ENCODE measurements at regions not wholly inside any gene's neighbourhood (a gene's known extent, or its start where the extent isn't known, plus 50 kb on each side); places are given as distances from the start of the nearest gene placed in this dataset.

DNA sequence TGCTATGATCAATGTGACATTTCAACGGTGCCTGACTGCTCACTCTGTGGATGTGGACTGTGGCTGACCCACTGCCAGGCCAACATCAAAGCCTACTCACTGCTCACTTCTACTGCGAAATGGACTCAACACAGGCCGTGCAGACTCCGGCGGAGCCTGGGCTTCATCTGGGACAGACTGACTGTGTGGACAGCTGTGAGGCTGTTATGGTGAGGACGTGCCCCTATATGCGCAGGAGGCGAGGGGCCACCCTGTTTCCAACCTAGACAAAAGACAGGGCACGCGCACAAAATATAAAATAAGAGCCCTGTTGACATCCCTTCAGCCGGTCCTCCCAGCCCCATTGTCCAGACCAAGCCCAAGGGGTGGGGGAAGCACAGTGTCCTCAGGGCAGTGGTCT is 514.4 kb upstream of the RAB6C start:
- Histone ChIP-seq H3K36me3 (ENCODE audit: insufficient read depth) (no peaks in the 10 kb centered on the region), H3K27me3 (ENCODE audit: insufficient read depth, low read depth) (no peaks in the 10 kb centered on the region), H3K4me1 (ENCODE audit: low read depth, poor library complexity, severe bottlenecking) (no peaks in the 10 kb centered on the region), H3K4me3 (IDR thresholded peaks at IDR 0.05; ENCODE audit: insufficient read depth, low read depth, low read length) (no peak overlapping the region), H3K9ac (no peak overlapping the region), H4K20me1 (ENCODE audit: insufficient read depth) (no peaks in the 10 kb centered on the region), H2AFZ (ENCODE audit: low read depth) (no peak overlapping the region), H3K27ac (no peak overlapping the region), H3K4me2 (no peak overlapping the region), H3K79me2 (ENCODE audit: insufficient read depth, low read depth) (no peaks in the 10 kb centered on the region)
- TF ChIP-seq, protein P1, sequence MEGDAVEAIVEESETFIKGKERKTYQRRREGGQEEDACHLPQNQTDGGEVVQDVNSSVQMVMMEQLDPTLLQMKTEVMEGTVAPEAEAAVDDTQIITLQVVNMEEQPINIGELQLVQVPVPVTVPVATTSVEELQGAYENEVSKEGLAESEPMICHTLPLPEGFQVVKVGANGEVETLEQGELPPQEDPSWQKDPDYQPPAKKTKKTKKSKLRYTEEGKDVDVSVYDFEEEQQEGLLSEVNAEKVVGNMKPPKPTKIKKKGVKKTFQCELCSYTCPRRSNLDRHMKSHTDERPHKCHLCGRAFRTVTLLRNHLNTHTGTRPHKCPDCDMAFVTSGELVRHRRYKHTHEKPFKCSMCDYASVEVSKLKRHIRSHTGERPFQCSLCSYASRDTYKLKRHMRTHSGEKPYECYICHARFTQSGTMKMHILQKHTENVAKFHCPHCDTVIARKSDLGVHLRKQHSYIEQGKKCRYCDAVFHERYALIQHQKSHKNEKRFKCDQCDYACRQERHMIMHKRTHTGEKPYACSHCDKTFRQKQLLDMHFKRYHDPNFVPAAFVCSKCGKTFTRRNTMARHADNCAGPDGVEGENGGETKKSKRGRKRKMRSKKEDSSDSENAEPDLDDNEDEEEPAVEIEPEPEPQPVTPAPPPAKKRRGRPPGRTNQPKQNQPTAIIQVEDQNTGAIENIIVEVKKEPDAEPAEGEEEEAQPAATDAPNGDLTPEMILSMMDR (conservative IDR thresholded peaks at IDR 0.05; ENCODE audit: low read depth, low read length), result no peak

DNA sequence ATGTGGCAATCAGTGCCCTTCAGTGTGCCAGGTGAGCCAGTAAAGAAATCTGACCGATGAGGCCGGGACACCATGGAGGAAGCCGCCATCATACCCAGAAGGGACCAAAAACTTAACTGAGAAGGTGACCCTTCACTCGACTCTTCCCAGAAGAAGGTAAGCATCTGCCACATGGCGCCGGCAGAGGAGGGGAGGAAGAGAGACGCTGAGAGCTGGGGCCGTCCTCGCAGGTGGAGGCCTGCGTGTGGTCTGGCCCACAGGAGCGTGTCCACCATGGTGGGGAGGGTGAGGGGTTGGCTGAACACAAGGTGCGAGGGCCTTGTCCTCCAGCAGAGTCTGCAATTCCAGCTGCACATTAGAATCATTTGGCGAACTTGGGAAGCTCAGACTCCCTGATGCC is 513.1 kb upstream of the RAB6C start:
- no peak overlapping the region for H3K4me2 ChIP-seq
- no peak overlapping the region for H2AFZ ChIP-seq (ENCODE audit: low read depth)
- H3K4me1 ChIP-seq (ENCODE audit: low read depth, poor library complexity, severe bottlenecking), result no peaks in the 10 kb centered on the region
- TF ChIP-seq, protein P1 (conservative IDR thresholded peaks at IDR 0.05; ENCODE audit: low read depth, low read length), result no peak
- H3K9ac ChIP-seq, result no peak overlapping the region
- no peak overlapping the region for H3K27ac ChIP-seq
- H3K27me3 ChIP-seq (ENCODE audit: insufficient read depth, low read depth), result no peaks in the 10 kb centered on the region
- no peak overlapping the region for H3K4me3 ChIP-seq (IDR thresholded peaks at IDR 0.05; ENCODE audit: insufficient read depth, low read depth, low read length)
- H4K20me1 ChIP-seq (ENCODE audit: insufficient read depth), result no peaks in the 10 kb centered on the region
- no peaks in the 10 kb centered on the region for H3K36me3 ChIP-seq (ENCODE audit: insufficient read depth)
- no peaks in the 10 kb centered on the region for H3K79me2 ChIP-seq (ENCODE audit: insufficient read depth, low read depth)

DNA sequence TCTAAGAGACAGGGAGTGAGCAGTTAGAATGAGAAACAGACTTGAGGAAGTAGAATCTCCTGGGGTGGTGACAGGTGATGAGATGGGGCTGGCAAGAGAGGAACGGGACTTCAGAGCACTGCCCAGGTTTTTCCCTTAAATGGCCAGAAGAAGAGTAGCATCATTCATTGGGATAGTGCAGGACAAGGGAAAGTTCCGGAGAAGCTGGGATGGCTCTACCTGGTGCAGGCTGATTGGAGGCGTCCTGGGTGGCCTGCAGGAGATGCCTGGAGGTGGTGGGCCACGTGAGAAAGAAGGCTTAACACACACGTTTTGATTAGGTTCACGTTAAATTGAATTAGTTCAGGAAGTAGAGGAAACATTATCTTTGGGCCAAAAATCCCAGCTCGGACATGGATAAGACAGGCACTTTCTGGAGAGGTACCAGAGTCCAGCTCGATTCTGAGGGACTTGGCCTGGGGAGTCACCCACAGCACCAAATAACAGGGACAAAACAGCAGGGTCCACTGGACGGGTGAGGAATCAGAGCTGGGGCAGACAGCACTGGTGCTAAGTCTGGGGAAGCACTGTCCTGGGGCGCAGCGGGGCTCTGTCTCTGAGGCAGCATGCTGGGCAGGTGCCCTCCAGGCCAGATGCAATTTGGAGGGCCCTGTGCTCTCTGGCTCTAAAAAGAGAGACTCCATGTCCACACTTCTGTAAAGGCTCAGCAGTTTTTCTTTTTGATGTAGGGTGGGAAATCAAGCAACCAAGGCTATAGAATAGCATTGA is 512.3 kb upstream of the RAB6C start:
- Histone ChIP-seq H3K4me1 (ENCODE audit: low read depth, poor library complexity, severe bottlenecking) (no peaks in the 10 kb centered on the region), H3K79me2 (ENCODE audit: insufficient read depth, low read depth) (no peaks in the 10 kb centered on the region), H3K4me3 (IDR thresholded peaks at IDR 0.05; ENCODE audit: insufficient read depth, low read depth, low read length) (no peak overlapping the region), H3K36me3 (ENCODE audit: insufficient read depth) (no peaks in the 10 kb centered on the region), H4K20me1 (ENCODE audit: insufficient read depth) (no peaks in the 10 kb centered on the region), H3K27me3 (ENCODE audit: insufficient read depth, low read depth) (no peaks in the 10 kb centered on the region), H3K4me2 (no peak overlapping the region), H3K9ac (no peak overlapping the region), H3K27ac (no peak overlapping the region), H2AFZ (ENCODE audit: low read depth) (no peak overlapping the region)
- TF ChIP-seq, protein P1 (conservative IDR thresholded peaks at IDR 0.05; ENCODE audit: low read depth, low read length), result no peak

DNA sequence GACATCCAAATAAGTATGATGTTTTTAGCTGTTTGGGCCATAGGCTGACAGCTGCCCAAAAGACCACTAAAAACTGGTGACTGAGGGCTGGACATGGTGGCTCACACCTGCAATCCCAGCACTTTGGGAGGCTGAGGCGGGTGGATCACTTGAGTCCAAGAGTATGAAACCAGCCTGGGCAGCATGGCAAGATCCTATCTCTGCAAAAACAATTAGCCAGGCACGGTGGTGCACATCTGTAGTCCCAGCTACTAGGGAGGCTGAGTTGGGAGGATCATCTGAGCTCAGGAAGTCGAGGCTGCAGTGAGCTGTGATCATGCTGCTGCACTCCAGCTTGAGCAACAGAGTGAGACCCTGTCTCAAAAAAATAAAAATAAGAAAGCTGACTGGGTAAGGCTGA is 511.5 kb upstream of the RAB6C start:
- TF ChIP-seq, protein P1 (conservative IDR thresholded peaks at IDR 0.05; ENCODE audit: low read depth, low read length), result no peak
- H3K36me3 ChIP-seq (ENCODE audit: insufficient read depth), result no peaks in the 10 kb centered on the region
- no peaks in the 10 kb centered on the region for H3K79me2 ChIP-seq (ENCODE audit: insufficient read depth, low read depth)
- no peaks in the 10 kb centered on the region for H4K20me1 ChIP-seq (ENCODE audit: insufficient read depth)
- no peaks in the 10 kb centered on the region for H3K27me3 ChIP-seq (ENCODE audit: insufficient read depth, low read depth)
- no peak overlapping the region for H3K4me3 ChIP-seq (IDR thresholded peaks at IDR 0.05; ENCODE audit: insufficient read depth, low read depth, low read length)
- no peaks in the 10 kb centered on the region for H3K4me1 ChIP-seq (ENCODE audit: low read depth, poor library complexity, severe bottlenecking)
- no peak overlapping the region for H2AFZ ChIP-seq (ENCODE audit: low read depth)
- H3K9ac ChIP-seq, result no peak overlapping the region
- H3K4me2 ChIP-seq, result no peak overlapping the region
- no peak overlapping the region for H3K27ac ChIP-seq

Data from KMS-11 (cell line).